H1 (cell line): ENCODE measurements at regions not wholly inside any gene's neighbourhood (a gene's known extent, or its start where the extent isn't known, plus 50 kb on each side); places are given as distances from the start of the nearest gene placed in this dataset.

Experiments used
- CTCF ChIA-PET: fragments of 300-600 bp; sonication (Branson Sonifier 250); formaldehyde crosslinking; loops from one replicate; lab custom pipeline; 2021; ENCODE audit not compliant: partially characterized antibody; lab: Charles Lee
- POLR2A ChIA-PET: fragments of 300-600 bp; sonication (Branson Sonifier 250); formaldehyde crosslinking; loops from one replicate; lab custom pipeline; 2021; ENCODE audit warnings: inconsistent platforms; ENCODE audit not compliant: partially characterized antibody; lab: Charles Lee
- DNase-seq, 2 experiments: peaks; one replicate each; pipeline versions ENCODE4 v3.0.0 to v3.0.0-alpha.2; 2010 to 2022; ENCODE audit warnings: low spot score in 2 of 2, low read depth in 1 of 2, mixed read lengths in 1 of 2
- FAIRE-seq: peaks from 2 replicates; lab custom pipeline; 2011; peaks lifted over from hg19 to GRCh38; lab: Jason Lieb, UNC
- H2AFZ ChIP-seq: 2 replicates; pipeline ENCODE4 v1.8.1; 2012; ENCODE audit warnings: low read length, inconsistent platforms
- H2AK5ac ChIP-seq: 2 replicates; pipeline ENCODE4 v1.6.1; 2013; ENCODE audit warnings: low read depth, low read length
- H2BK120ac ChIP-seq: replicated peaks from 2 replicates; pipeline ENCODE3; 2013; ENCODE audit warnings: low read depth, low read length, inconsistent platforms
- H2BK12ac ChIP-seq: 2 replicates; pipeline ENCODE4 v1.6.1; 2013; ENCODE audit warnings: low read depth, low read length
- H2BK15ac ChIP-seq: 2 replicates; pipeline ENCODE4 v1.6.1; 2013; ENCODE audit warnings: low read length
- H2BK20ac ChIP-seq: 2 replicates; pipeline ENCODE4 v1.6.1; 2013; ENCODE audit warnings: low read length
- H2BK5ac ChIP-seq: 2 replicates; pipeline ENCODE4 v1.6.1; 2013; ENCODE audit warnings: low read depth, low read length
- H3K14ac ChIP-seq: 2 replicates; pipeline ENCODE4 v1.6.1; 2013; ENCODE audit warnings: inconsistent platforms; ENCODE audit not compliant: insufficient read length
- H3K18ac ChIP-seq: 2 replicates; pipeline ENCODE4 v1.6.1; 2013; ENCODE audit warnings: low read length; ENCODE audit errors: extremely low read depth
- H3K23ac ChIP-seq: 2 replicates; pipeline ENCODE4 v1.6.1; 2013; ENCODE audit warnings: inconsistent platforms; ENCODE audit not compliant: insufficient read length
- H3K23me2 ChIP-seq: 2 replicates; pipeline ENCODE4 v1.6.1; 2013; ENCODE audit warnings: low read depth, low read length
- H3K27ac ChIP-seq: 2 replicates; pipeline ENCODE4 v1.6.1; 2011; ENCODE audit warnings: low read depth, low read length, inconsistent platforms
- H3K27me3 ChIP-seq, 4 experiments: replicated peaks in 1 of 4; 1 replicate in 1 of 4; 2 replicates in 3 of 4; pipeline versions ENCODE4 v1.6.1 to v1.8.1; 2011 to 2013; ENCODE audit warnings: low read length in 3 of 4, mild to moderate bottlenecking in 3 of 4, inconsistent platforms in 2 of 4, mixed read lengths in 2 of 4, moderate library complexity in 1 of 4; ENCODE audit not compliant: control insufficient read depth in 3 of 4, insufficient read depth in 3 of 4; ENCODE audit errors: extremely low read depth in 1 of 4
- H3K36me3 ChIP-seq, 4 experiments: 2 replicates each; pipeline versions ENCODE4 v1.6.1 to v1.8.1; 2011 to 2013; ENCODE audit warnings: mild to moderate bottlenecking in 4 of 4, low read length in 3 of 4, moderate library complexity in 2 of 4, control low read depth in 1 of 4, inconsistent platforms in 1 of 4; ENCODE audit not compliant: insufficient read depth in 4 of 4, control insufficient read depth in 2 of 4
- H3K4ac ChIP-seq: replicated peaks from 2 replicates; pipeline ENCODE3; 2013; ENCODE audit warnings: low read length, low read depth, mixed read lengths, inconsistent platforms; ENCODE audit not compliant: insufficient read length
- H3K4me1 ChIP-seq, 4 experiments: replicated peaks in 1 of 4; 1 replicate in 1 of 4; 2 replicates in 3 of 4; pipeline versions ENCODE4 v1.6.1 to v1.8.1; 2011 to 2013; ENCODE audit warnings: low read length in 3 of 4, inconsistent platforms in 2 of 4, mixed read lengths in 1 of 4; ENCODE audit not compliant: insufficient read depth in 4 of 4, control insufficient read depth in 3 of 4
- H3K4me2 ChIP-seq, 2 experiments: 2 replicates each; pipeline versions ENCODE4 v1.6.1 to v1.8.1; 2011 to 2013; ENCODE audit warnings: low read depth in 2 of 2, low read length in 2 of 2, control low read depth in 1 of 2, inconsistent platforms in 1 of 2, mild to moderate bottlenecking in 1 of 2; ENCODE audit not compliant: insufficient read depth in 1 of 2
- H3K4me3 ChIP-seq, 4 experiments: fragments of 200-600, 300-600 bp in 1 of 4; sonication (generic), shearing (Covaris generic), sonication (Bioruptor Twin) in 1 of 4; 2 replicates each; pipeline versions ENCODE4 v1.5.1 to v1.8.1; 2011 to 2016; ENCODE audit warnings: low read length in 4 of 4, low read depth in 3 of 4, control low read depth in 2 of 4, inconsistent platforms in 2 of 4, mild to moderate bottlenecking in 2 of 4, mixed read lengths in 1 of 4, moderate library complexity in 1 of 4; ENCODE audit not compliant: insufficient read depth in 2 of 4; ENCODE audit errors: extremely low read depth in 1 of 4
- H3K56ac ChIP-seq: replicated peaks from 2 replicates; pipeline ENCODE3; 2013; ENCODE audit warnings: low read depth, mild to moderate bottlenecking, mixed read lengths, low read length, inconsistent platforms; ENCODE audit not compliant: insufficient read length
- H3K79me1 ChIP-seq: 2 replicates; pipeline ENCODE4 v1.6.1; 2013; ENCODE audit warnings: low read depth, low read length, control low read depth
- H3K79me2 ChIP-seq, 2 experiments: 2 replicates each; pipeline versions ENCODE4 v1.6.1 to v1.8.1; 2012 to 2013; ENCODE audit warnings: low read length in 2 of 2, mild to moderate bottlenecking in 2 of 2, inconsistent platforms in 1 of 2; ENCODE audit not compliant: insufficient read depth in 2 of 2, control insufficient read depth in 1 of 2
- H3K9ac ChIP-seq, 4 experiments: replicated peaks in 1 of 4; 1 replicate in 1 of 4; 2 replicates in 3 of 4; pipeline versions ENCODE4 v1.6.1 to v1.8.1; 2011 to 2013; ENCODE audit warnings: low read depth in 3 of 4, low read length in 3 of 4, control low read depth in 2 of 4, mild to moderate bottlenecking in 2 of 4, moderate library complexity in 2 of 4, inconsistent platforms in 1 of 4; ENCODE audit errors: extremely low read depth in 1 of 4
- H3K9me3 ChIP-seq, 2 experiments: 2 replicates each; pipeline versions ENCODE4 v1.6.1 to v1.8.1; 2012 to 2013; ENCODE audit warnings: mild to moderate bottlenecking in 2 of 2, moderate library complexity in 2 of 2, control low read depth in 1 of 2, inconsistent platforms in 1 of 2, low read depth in 1 of 2, low read length in 1 of 2, mixed read lengths in 1 of 2; ENCODE audit not compliant: insufficient read depth in 2 of 2
- H4K20me1 ChIP-seq, 2 experiments: replicated peaks in 1 of 2; 2 replicates each; pipeline versions ENCODE3 to v1.8.1; 2011 to 2013; ENCODE audit warnings: inconsistent platforms in 2 of 2, low read length in 2 of 2, mild to moderate bottlenecking in 1 of 2; ENCODE audit not compliant: insufficient read depth in 2 of 2, control insufficient read depth in 1 of 2
- H4K5ac ChIP-seq: 2 replicates; pipeline ENCODE4 v1.6.1; 2013; ENCODE audit warnings: low read length, low read depth, mixed read lengths, inconsistent platforms; ENCODE audit not compliant: insufficient read length
- H4K8ac ChIP-seq: 2 replicates; pipeline ENCODE4 v1.8.0; 2013; ENCODE audit warnings: mild to moderate bottlenecking, moderate library complexity, low read length, inconsistent platforms; ENCODE audit not compliant: insufficient read depth; ENCODE audit errors: extremely low read depth
- H4K91ac ChIP-seq: replicated peaks from 2 replicates; pipeline ENCODE3; 2013; ENCODE audit warnings: low read length, mixed read lengths, inconsistent platforms; ENCODE audit not compliant: insufficient read length
- ASH2L ChIP-seq: fragments of 200-600, 300-600 bp; sonication (generic); IDR thresholded peaks from one replicate; pipeline ENCODE4 v1.7.1; 2017; ENCODE audit warnings: low read length
- ATF3 ChIP-seq: IDR thresholded peaks from 2 replicates; pipeline ENCODE4 v1.6.1; 2011; ENCODE audit warnings: low read depth, mild to moderate bottlenecking, low read length; ENCODE audit not compliant: insufficient read depth
- CHD2 ChIP-seq: IDR thresholded peaks from 2 replicates; pipeline ENCODE4 v1.6.1; 2012; ENCODE audit warnings: low read length, improper control_type of control experiment
- FOSL1 ChIP-seq: IDR thresholded peaks from 2 replicates; pipeline ENCODE4 v1.6.1; 2011; ENCODE audit warnings: mild to moderate bottlenecking, low read depth, low read length, moderate library complexity; ENCODE audit not compliant: insufficient read depth
- HDAC2 ChIP-seq, 2 experiments: fragments of 300-600 bp in 1 of 2; sonication (generic) in 1 of 2; IDR thresholded peaks; 2 replicates each; pipeline ENCODE4 v1.6.1; 2011 to 2012; ENCODE audit warnings: low read depth in 2 of 2, low read length in 2 of 2, mild to moderate bottlenecking in 2 of 2, moderate library complexity in 2 of 2, borderline replicate concordance in 1 of 2, inconsistent platforms in 1 of 2
- KDM4A ChIP-seq: IDR thresholded peaks from one replicate; pipeline ENCODE4 v1.7.1; 2012; ENCODE audit warnings: low read depth, mild to moderate bottlenecking, moderate library complexity, low read length, inconsistent platforms; ENCODE audit not compliant: severe bottlenecking
- MAX ChIP-seq: IDR thresholded peaks from 2 replicates; pipeline ENCODE4 v1.6.1; 2012; ENCODE audit warnings: inconsistent platforms
- NRF1 ChIP-seq: IDR thresholded peaks from 2 replicates; pipeline ENCODE4 v1.6.1; 2011; ENCODE audit warnings: mild to moderate bottlenecking, low read depth, low read length, improper control_type of control experiment
- RFX5 ChIP-seq: IDR thresholded peaks from 2 replicates; pipeline ENCODE4 v1.6.1; 2011; ENCODE audit warnings: low read depth, low read length, improper control_type of control experiment, borderline replicate concordance
- RNF2 ChIP-seq: fragments of 200-900, 300-1000 bp; sonication (generic); IDR thresholded peaks from 2 replicates; pipeline ENCODE4 v1.7.1; 2016; ENCODE audit warnings: borderline replicate concordance, low read depth, mild to moderate bottlenecking, antibody characterized with exemption, low read length; ENCODE audit not compliant: poor library complexity, severe bottlenecking; ENCODE audit errors: missing control alignments
- SP1 ChIP-seq: IDR thresholded peaks from 2 replicates; pipeline ENCODE4 v1.6.1; 2011; ENCODE audit warnings: low read depth, low read length
- SP4 ChIP-seq: IDR thresholded peaks from 2 replicates; pipeline ENCODE4 v1.6.1; 2012; ENCODE audit warnings: low read length, inconsistent platforms
- TBP ChIP-seq: IDR thresholded peaks from 2 replicates; pipeline ENCODE4 v1.6.1; 2011; ENCODE audit warnings: low read depth, low read length, improper control_type of control experiment
- WGBS, 2 experiments: shearing (Covaris generic) in 1 of 2; methylation state at CpG; one replicate each; pipeline versions ENCODE4 v1.1.6 to v1.1.7; 2013 to 2015; ENCODE audit warnings: low lambda C conversion rate in 2 of 2, mixed read lengths in 2 of 2, inconsistent platforms in 1 of 2, low coverage in 1 of 2, missing lambda C conversion rate in 1 of 2; ENCODE audit not compliant: insufficient replicate concordance in 2 of 2, insufficient coverage in 1 of 2, insufficient read length in 1 of 2; ENCODE audit errors: extremely low coverage in 1 of 2, missing lambda C conversion rate in 1 of 2; 5-methylcytosine and 5-hydroxymethylcytosine counted together

- Histone ChIP-seq H2BK5ac (no peak overlapping the region), H2AK5ac (no peak overlapping the region), H2AFZ (peak overlapping the region; percentile 21; the same call in 1 of the 2 replicates), H3K18ac (no peak overlapping the region), H2BK12ac (no peak overlapping the region), H4K8ac (no peak overlapping the region), H3K4ac (no peak overlapping the region), H2BK20ac (no peak overlapping the region), H3K9me3 (no peaks in the 10 kb centered on the region), H3K27me3 (no peaks in the 10 kb centered on the region), H2BK15ac (no peak overlapping the region), H3K4me2 (no peak overlapping the region), H3K36me3 (no peaks in the 10 kb centered on the region), H4K20me1 (no peaks in the 10 kb centered on the region), H3K23me2 (no peaks in the 10 kb centered on the region), H4K91ac (no peak overlapping the region), H3K23ac (no peak overlapping the region), H3K4me3 (no peak overlapping the region), H2BK120ac (no peak overlapping the region), H3K4me1 (no peaks in the 10 kb centered on the region), H3K79me2 (no peaks in the 10 kb centered on the region), H3K27ac (no peak overlapping the region), H3K56ac (no peak overlapping the region), H3K9ac (no peak overlapping the region), H3K14ac (no peak overlapping the region), H3K79me1 (no peaks in the 10 kb centered on the region), H4K5ac (no peak overlapping the region)
- CTCF ChIA-PET: interaction anchor here (1.2 kb wide), 1 partner anchor 27 kb away, joined by 3 read pairs; no protein-coding TSS in a partner anchor
- FAIRE-seq (no peak), DNase-seq (no peak)
- WGBS, 2 experiments: 88% methylated on average over 7 of the region's 7 CpGs; no CpG with 5 or more reads in 1 of the 2 experiments
- POLR2A ChIA-PET: no interaction called here
- TF ChIP-seq SP4: no peak
- no peak for TF ChIP-seq NRF1
- no peak for TF ChIP-seq CHD2
- TF ChIP-seq ATF3: no peak
- no peak for TF ChIP-seq KDM4A
- TF ChIP-seq MAX: no peak
- TF ChIP-seq HDAC2 (IDR thresholded peaks at IDR 0.05; ENCODE audit: borderline replicate concordance in 1 of 2, low read depth in 2 of 2, low read length in 2 of 2): no peak
- TF ChIP-seq ASH2L: no peak
- TF ChIP-seq SP1: no peak
- TF ChIP-seq RNF2: no peak
- no peak for TF ChIP-seq TBP
- no peak for TF ChIP-seq RFX5
- TF ChIP-seq FOSL1: no peak
These were observed 576.2 kb downstream of the BNC2 start for GRCh38 chr9:16294133-16294770.
